ENCODE measurements at regions not wholly inside any gene's neighbourhood (a gene's known extent, or its start where the extent isn't known, plus 50 kb on each side); places are given as distances from the start of the nearest gene placed in this dataset.

DNA sequence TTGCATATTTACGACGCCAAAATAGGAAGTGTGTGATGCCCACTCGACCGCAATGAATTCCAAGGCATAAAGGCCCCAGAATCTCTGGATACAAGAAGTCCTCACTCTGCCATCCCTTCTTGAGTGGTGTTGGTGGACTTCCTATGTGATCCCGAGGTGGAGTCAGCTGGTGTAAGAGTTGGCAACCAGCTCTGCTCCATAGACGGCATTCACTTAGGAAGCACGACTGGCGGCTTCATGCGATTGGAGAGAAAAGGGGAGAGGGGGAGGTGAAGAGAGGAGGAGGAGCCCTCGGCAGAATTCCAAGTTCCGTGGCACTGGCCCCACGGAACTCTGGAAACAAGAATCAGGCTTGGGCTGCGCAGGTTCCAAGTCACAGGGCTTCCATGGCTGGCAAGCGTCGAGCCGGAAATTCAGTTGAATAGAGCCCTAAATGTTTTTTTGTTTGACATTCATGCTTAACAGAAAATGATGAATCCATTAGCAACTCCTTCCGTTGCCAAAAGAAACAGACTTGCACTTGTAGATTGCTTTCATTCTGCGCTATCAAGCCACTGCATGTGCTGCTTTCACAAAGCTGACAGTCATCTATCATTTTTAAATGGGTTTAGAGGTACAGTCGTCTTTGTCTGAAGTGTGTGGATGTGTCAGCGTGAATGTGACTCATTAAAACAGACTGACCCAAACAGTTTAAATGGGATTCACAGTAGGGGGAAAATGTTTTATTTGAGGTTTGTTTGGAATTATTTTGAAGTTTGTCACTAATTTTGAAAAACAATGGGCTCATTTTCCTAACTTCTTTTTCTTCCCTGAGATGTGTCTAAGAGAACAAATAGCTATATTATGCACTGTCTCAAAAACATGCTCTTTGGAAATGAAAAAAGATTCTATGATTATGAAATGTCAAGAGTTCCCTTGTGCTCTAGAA is 428.3 kb upstream of the ATP11B start:
- peak; percentile 80 for DNase-seq

DNA sequence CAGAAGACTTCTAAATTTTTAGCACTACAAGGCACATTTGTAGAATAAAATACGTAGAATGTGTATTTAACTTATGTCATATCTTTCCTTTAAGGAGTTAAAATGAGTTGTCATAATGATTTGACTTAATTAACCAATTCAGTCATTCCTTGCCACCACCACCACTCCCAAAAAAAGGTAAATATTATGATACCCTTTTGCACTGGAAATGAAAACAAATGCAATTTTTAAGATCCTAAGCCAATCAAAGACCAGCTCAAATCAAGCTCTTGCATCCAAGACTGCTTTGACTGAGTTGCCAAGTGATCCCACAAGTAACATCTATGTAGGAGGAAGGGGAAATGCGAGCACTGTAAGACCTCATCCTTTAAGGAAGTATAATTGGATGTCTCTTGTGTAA is 426.6 kb upstream of the ATP11B start:
- no peak for DNase-seq

DNA sequence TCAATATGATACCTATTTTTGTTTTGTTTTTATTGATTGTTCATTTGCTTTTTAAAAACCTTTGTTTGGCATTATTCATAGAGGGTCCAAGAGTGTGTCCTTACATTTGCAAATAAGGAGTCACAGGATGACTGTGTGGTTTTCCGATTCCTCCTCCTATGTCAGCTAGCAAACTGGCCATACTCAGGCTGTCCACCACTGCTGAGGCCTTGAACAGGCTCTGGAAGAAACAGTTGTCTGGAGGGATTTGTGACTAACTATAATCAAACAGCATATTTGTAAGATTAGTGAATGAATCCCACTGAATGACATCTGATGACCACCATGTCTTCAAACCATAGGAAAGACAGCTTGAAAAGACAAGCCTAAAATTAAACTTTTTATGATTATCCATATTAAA is 423.4 kb upstream of the ATP11B start:
- DNase-seq: no peak

DNA sequence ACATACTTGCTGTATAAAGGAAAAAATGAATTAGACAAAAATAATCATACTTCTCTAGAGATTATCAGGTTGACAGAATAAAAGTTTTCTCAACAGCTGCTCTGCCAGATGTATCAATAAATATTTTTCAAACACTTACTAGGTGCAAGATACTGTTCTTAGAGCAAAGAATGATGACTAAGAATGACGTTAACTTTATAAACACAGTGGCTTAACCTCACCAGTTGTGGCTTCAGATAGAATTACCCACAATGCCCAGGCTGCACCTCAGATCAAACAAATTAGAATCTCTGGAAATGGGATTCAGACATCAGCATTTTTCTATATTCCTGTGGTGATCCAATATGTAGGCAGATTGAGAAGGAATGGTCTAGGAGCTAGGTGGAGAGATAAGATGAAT is 422.4 kb upstream of the ATP11B start:
- DNase-seq: peak; percentile 19

DNA sequence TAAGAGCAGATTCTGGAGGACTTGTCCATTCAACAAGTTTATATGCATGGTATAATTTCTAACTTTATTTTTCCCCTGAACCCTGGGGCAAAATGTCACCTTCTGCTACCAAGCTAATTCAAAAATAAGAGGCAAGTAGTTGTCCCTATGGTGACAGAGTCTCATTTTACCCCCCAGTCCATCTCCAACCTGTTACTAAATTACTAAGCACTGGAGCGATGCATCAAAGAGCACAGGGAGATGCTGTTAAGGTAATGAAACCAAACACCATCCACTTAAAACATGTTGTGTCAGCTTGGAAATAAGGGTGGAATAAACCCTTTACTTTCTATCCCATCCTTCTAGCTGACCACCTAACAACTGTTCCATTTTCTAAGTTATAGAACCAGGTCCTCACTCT is 417.4 kb upstream of the ATP11B start:
- DNase-seq: no peak

DNA sequence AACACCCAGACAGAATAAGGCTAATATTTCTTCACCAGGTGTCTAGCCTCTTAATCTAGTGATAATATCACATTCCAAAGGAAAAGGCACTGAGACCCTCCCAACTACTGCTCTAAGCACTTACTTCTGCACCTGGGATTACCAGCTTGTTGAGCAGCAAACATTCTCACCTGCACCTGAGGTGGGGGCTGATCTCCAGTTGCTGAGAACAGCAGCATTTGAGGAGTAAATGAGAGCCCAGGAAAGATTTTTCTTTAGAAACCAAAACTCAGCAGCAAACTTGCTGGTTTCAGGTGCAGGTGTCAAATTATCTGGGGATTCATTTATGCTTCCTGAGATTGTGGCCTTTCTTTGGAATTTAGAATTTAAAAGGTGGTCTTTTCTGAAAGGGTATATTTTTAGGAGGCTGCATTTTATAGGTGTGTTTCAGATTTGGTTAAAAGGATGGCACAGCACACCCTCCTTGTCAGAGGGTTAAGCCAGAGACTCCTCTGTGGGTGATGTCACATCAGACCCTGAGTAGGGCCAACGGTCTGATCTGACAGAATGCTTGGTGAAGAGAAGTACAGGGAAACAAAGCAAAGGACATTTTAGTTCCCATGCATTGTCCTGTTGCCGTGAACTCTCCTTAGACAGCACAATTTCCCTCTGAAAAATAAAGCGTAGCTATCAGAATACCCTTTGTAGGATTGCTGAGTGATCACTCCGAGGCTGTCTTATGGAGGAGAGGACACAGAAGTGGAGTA is 411.0 kb upstream of the ATP11B start:
- DNase-seq: no peak

DNA sequence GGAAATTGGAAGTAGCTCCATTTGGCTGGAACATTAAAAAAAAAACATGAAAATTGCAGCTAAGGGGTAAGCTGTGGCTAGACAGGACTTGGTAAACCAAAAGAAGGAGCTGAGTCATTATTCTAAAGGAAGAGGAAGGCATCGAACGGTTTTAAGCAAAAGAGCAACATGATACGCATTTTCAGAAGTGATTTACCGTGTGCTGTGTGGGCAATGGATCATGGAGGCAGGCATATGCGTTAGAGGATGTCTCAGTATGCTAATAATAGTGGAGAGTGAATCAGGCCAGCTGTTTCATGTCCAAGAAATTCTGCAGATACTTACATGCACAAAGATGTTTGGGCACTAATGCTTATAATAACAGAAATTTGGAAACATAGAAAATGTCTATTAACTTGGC is 409.1 kb upstream of the ATP11B start:
- peak; percentile 65 for DNase-seq

DNA sequence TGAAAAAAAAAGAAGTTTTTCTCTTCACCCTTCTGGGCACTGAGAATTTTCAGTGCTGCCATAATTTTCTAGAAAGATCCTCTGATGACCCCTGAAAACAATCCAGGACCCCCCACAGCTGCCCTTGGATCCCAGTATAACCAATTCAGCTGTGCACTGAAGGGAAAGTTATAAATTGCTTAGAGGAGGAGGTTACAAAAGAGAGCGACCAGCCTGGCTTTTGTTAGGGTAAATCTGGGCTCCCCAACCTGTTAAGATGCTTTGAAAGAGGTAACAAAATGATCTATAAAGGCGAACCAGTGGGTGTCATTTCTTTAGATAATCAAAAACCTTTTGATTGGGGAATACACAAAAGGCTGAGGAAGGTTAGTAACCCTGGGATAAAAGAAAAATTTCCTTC is 407.9 kb upstream of the ATP11B start:
- no peak for DNase-seq

DNA sequence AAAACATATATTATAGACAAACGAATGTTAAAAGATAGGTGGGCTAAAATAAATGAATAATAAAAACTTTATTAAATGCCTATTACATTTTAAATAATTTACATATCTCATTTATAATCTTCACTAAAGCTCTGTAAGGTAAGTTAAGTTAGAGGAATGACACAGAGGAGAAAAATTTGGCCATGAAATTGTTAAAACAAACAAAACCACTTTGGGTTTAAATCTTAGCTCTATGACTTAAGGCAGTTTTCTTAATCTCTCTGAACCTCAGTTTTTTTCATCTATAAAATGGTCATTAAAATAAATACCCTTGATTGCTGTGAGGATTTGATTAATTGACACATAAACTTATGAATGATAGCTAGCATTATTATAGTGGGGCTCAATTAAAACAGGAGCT is 404.8 kb upstream of the ATP11B start:
- no peak for DNase-seq

DNA sequence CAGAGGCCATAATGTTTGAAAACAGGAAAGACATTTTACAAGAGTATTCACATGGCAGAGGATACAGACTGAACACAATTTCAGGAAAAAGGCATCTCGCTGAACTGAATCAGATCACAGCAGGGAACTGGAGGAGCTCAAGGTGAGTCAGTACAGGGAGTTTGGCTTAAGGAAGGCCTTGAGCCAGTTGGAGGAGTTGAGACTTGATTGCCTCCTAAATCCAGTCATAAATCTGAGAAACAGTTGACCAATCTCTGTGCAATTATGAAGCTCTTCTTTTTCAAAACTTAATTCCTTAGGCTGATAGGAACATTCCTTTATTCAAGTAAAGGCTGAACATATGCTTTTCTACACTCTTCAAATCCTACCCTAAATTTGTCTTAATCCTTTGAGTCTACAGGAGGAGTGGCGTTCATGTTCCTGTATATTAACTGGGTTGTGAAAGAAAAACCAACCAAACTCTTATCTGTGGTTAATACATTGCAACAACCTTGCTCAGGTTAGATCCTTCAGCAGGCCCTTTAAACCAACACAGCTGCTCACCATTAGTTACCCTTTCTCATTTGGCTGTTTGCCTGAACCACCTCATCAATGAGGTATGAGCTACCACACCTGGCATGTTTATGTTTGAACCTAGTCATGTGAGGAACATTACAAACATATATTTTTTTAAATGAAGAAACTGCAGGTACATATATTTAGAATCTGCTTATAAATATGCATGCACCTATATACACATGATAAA is 404.1 kb upstream of the ATP11B start:
- no peak for DNase-seq

DNA sequence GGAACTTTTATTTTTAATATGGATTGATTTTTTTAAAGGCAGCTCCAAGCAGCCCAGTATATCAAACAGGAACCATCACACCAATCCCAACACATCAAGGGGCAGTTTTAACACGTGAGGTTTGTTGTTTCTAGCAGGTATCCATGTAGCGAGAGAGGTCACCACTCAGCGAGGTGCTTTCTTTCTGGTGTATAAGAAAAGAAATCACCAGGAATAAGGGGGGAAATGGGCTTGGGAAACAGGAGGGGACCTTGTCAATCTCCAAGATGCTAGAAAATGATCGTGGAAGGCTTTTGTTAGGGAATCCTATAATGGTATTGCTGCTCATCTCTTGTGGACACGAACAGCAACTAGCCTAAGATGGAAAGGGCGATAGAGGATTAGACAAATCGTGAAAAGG is 402.9 kb upstream of the ATP11B start:
- DNase-seq: no peak

DNA sequence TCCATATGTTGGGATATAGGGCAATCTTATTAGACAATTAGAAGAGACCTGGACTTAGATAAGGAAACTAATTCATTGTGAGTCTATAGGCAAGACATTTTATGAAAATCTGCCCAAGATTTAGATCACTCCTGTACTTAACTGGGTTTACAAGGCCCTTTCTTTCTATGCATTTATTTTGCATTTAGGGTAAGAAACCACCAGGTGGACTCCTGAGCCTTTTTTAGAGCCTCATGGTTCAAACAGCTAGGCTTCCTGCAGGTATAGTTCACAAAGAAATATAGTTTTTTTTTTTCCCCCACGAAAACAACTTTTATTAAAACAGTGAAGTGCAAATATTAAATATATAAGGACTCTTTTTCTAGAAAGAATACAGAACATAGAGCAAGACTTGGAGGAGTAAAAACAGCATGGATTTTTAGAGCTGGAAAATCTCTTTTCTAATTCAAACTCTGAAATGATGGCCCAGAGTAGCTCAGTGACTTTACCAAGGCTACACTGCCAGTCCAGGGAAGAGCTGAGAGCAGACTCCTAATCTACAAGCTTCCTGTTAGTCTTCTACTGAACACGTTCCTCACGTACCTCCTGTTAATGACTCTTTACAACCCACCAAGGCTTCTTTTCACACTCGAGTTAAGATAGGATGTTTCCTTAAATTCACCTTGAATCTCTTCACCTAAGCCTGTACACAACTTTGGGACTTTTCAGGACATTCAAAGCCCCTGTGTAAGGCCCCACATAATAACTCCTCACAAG is 400.9 kb upstream of the ATP11B start:
- no peak for DNase-seq

DNA sequence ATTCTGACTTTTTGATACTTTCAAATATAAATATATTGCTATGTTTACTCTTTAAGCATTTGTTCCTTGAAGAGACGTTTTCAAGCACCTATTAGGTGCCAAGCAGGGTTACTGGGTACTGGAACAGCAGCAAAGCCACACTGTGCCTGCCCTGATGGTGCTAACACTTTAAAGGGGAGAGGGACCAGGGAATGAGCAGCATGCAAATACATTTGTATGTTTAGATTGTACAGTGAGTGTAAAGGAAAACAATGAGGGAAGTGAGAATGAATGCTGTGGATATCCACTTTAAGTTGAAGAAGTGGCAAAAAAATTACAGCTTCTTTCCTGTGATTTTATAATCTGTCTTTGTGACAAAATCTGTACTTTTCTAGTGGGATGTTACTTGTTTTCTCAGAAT is 400.2 kb upstream of the ATP11B start:
- no peak for DNase-seq

DNA sequence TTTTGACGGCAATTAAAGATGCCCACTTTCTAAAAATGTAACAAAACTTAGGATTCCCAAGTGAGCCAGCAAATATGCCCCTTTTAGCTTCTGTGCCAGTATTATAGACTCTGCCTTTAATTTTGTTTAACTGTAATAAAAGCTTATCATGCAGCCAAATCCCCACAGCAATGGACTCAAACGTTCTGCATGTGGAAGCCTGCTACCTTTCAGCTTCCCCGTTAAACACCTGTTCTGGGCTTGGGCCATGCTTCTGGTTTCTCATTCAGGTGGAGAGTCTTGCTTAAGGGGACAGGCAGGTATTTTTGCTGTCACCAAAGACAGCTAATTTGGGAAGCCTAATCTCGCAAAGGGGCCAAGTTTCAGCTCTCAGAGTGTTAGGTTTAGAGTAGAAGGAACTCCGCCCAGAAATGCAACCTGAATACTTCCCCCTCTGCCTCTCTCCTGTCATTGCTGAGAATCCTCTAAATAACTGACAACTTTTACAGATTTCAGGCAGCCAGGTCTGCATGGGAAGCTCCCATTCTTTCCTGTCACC is 399.4 kb upstream of the ATP11B start:
- DNase-seq: no peak

DNA sequence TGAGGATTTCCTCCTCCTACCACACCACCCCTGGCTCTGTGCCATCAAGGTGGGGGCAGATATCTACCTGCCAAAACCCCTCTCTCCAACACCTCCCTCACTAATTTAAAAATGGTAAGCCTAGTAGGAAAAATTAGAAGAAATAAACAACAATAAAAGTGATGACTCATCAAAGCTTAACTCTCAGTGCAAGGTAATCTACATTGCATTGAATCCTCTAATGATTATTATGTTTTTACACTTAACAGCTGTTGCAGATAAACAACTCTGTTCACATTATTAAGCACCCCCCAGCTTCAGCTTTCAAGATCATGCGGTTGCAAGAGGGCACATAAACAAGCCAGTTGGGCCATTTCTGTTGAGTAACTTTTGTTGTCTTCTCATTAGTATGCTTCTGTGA is 396.1 kb upstream of the ATP11B start:
- no peak for DNase-seq

DNA sequence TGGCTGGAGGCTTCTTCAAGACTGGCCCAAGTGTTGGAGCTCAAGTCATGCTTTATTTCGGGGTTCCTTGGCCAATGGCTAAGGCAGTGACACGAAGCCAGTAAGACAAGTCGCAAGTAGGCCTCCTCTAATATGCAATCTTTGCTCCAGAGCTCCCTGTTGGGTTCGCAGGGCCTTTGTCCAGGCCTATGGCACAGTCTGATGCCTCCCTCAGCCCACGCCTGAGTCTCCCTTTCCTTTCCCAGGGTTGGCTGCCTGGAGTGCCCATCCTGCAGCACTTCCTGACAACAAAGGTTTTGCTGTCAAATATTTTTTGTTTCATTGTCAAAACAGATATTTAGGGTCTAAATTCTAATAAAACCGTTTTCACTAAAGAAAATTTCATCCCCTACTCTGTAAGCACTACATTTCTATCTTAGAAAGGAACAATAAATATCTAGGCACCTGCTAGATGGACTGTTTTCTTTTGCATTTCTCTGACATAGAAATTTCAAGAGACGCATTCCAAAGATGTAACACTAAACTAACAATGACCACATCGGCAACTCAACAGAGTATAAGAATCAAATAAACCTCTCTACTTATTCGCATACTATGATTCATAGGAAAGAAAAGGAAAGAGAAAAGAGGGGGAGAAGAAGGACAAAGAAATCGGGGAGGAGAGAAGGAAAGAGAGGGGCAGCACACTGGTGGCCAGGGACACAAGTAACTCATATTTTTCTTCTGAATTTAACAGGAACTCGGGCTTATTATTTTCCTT is 393.1 kb upstream of the ATP11B start:
- no peak for DNase-seq

DNA sequence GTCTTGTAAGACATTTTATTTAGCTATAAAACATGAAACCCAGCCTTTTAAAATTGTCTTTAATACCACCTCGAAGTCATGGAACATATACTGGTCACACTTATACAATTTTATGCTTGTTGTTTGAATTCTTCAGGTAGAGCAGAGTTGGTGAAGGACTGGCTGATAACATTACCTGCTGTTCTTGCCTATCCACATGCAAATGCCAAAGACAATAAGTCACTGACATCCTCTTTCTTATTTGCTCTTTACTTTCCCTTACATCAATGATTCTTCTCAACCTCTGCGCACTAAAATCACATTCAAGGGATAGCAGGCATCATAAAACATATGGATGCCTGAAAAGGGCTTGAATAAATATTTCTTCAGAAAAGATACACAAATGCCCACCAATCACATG is 392.5 kb upstream of the ATP11B start:
- DNase-seq: no peak

DNA sequence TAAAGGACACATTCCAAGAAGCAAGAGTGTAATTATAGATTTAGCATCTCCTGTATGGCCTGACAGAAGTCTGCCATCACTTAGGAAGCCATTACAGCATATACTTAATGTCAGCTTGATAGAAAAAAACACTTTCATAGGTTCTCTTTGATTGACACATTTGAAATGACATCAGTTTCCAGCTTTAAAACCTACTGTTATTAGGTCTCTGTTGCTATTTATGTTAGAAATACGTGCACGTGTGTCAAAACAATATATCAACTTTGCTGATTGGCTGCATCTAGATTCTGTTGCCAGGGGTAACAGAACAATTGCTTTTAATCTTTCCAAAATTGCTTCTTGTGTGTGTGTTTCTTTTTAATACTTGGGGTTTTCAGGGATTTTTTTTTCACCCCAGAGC is 389.3 kb upstream of the ATP11B start:
- no peak for DNase-seq

DNA sequence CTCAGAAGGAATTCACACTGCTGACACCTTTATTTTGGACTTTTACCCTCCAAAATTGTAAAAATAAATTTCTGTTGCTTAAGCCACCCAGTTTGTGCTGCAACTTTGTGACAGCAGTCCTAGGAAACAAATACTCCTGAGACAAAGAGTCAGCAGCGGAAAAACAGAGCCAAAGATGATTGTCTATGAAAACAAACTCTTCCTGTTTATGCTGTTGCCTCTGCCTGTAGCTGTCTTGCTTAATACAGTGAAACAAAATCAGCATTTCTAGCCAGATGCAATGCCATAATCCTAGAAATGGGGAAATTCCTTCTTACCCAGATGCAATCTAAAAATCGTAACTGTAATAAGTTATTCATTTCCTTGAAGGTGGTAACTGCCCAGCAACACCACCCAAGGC is 387.5 kb upstream of the ATP11B start:
- no peak for DNase-seq

DNA sequence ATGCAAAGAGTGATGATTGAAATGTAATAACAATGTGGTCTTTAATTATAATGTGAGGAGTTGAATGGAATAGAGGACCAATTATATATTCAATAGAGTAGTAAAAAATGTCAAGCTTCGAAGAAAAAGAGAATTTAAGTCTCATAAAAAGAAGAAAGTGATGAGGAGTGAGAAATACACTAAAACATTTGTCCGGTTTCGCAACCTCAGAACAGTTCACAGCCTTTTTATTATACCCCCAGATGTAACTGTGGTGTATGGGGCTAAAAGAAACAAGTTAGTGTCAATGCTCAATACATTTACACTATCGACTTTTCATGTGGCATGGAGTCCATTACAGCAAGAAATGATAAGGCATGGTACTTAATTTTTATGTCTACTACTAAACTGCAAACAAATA is 386.5 kb upstream of the ATP11B start:
- no peak for DNase-seq

DNA sequence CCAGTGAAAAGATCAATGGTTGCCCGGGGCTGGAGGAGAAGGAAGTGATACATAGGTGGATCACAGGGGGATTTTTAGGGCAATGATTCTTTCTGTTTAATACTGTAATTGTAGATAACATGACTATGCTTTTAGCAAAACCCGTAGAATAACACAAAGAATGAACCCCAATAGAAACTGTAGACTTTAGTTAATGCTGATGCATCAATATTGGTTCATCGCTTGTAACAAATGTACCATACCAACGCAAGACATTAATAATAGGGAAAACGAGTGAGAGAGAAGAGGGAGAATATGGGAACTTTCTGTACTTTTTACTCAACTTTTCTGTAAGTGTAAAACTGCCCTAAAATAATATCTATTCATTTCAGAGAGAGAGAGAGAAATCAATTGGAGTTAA is 383.3 kb upstream of the ATP11B start:
- no peak for DNase-seq

DNA sequence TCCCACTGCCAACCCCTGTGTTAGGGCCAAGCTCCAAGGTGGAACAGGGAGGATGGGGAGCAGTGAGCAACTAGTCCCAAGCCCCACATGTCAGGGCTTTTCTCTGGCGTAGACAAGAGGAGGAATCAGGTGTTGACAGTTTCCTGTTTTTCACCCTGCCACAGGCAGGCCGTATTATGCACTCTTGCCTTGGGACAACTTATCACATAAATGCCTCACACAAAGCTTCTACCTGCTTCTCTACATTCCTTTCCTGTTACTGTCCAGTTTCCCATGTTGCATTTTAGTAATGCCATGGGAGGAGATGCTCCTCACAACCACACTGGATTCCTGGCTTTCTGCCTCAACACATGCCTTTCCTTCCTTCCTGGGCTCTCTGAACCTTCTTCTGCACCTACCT is 381.2 kb upstream of the ATP11B start:
- DNase-seq: no peak

Measured in fibroblast of skin of abdomen (primary cell).